ENCODE measurements at regions not wholly inside any gene's neighbourhood (a gene's known extent, or its start where the extent isn't known, plus 50 kb on each side); places are given as distances from the start of the nearest gene placed in this dataset.

DNA sequence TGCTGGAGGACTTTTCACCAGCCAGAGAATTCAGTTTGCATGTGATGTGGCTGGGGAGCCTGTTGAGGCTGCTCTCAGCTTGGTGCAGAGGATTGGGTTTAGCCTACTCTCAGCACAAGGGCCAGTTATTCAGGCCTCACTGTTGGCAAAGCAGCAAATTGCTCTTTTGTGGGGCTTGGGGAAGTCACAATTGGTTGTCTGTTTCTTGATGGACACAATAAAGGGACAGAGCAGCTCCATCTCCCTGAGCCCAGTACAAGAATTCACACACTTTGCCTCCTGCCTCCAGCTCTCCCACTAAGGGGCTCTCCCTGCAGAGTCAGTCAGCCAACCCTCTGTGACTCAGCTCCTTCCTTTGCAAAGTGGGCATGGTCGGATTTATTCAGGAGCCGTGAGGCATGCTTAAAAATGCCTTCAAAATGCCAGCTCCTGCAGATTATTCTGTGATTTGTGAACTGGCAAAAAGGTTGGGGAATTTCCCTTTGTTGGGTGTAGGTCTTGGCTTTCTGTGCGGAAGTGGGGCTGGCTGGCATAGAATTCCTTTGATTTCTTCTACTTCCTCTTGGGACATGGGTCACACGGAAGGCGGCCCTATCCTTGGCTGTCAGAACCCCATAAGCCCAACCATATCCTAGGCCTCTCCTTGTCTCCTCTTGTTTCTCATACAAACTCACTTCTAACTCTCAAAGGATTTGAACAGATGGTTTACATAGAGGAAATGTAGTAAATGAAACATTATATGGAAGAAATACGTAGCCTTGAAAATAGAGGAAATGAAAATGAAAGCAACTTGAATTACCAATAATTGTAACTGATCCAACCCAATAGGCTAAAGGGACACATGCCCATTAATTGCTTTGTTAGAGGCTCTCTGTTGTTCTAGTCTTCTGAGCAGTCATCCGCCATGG lies 118.7 kb upstream of the CD180 start:
- H4K20me1 ChIP-seq (ENCODE audit: control insufficient read depth, extremely low read depth, insufficient read depth, low read length): no peaks in the 10 kb centered on the region
- no peaks in the 10 kb centered on the region for H3K9me1 ChIP-seq (ENCODE audit: control insufficient read depth, extremely low read depth, insufficient read depth, low read length)
- H3K9ac ChIP-seq (ENCODE audit: control insufficient read depth, extremely low read depth, insufficient read depth, low read length): peak overlapping the region; percentile 34
- H3K4me3 ChIP-seq (ENCODE audit: control insufficient read depth in 2 of 3, extremely low read depth in 1 of 3, insufficient read depth in 2 of 3, low read depth in 1 of 3, low read length in 3 of 3): peak overlapping the region in 2 of 3 experiments; percentile 18 to 29
- FAIRE-seq (peak; percentile 92), DNase-seq (ENCODE audit: low read depth, low spot score) (no peak)
- dilution Hi-C loops (cut with MboI; ENCODE audit: extremely low pct_ligation_motif_present, low sequenced_read_pairs): no loop called here
- peaks cover 15% of the 10 kb centered on the region for H3K4me1 ChIP-seq (ENCODE audit: control insufficient read depth, extremely low read depth, insufficient read depth, low read length)
- H3K27me3 ChIP-seq (ENCODE audit: control insufficient read depth, extremely low read depth, insufficient read depth, low read length): no peaks in the 10 kb centered on the region
- H3K4me2 ChIP-seq (ENCODE audit: control insufficient read depth, extremely low read depth, insufficient read depth, low read depth, low read length): peak overlapping the region; percentile 73
- no peak for TF ChIP-seq EZH2 (IDR thresholded peaks at IDR 0.05; ENCODE audit: low read length)
- TF ChIP-seq, protein P1, sequence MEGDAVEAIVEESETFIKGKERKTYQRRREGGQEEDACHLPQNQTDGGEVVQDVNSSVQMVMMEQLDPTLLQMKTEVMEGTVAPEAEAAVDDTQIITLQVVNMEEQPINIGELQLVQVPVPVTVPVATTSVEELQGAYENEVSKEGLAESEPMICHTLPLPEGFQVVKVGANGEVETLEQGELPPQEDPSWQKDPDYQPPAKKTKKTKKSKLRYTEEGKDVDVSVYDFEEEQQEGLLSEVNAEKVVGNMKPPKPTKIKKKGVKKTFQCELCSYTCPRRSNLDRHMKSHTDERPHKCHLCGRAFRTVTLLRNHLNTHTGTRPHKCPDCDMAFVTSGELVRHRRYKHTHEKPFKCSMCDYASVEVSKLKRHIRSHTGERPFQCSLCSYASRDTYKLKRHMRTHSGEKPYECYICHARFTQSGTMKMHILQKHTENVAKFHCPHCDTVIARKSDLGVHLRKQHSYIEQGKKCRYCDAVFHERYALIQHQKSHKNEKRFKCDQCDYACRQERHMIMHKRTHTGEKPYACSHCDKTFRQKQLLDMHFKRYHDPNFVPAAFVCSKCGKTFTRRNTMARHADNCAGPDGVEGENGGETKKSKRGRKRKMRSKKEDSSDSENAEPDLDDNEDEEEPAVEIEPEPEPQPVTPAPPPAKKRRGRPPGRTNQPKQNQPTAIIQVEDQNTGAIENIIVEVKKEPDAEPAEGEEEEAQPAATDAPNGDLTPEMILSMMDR (optimal IDR thresholded peaks at IDR 0.05 in 1 of 3, IDR thresholded peaks at IDR 0.05 in 1 of 3, conservative IDR thresholded peaks at IDR 0.05 in 1 of 3; ENCODE audit: extremely low read depth in 1 of 3, insufficient read depth in 2 of 3, low read length in 3 of 3): peak in 1 of 3 experiments; percentile 29
- H3K36me3 ChIP-seq (ENCODE audit: control insufficient read depth in 2 of 2, extremely low read depth in 1 of 2, insufficient read depth in 2 of 2, low read length in 2 of 2): no peaks in the 10 kb centered on the region
- no peaks in the 10 kb centered on the region for H3K9me3 ChIP-seq (ENCODE audit: control insufficient read depth, low read depth, low read length)
- H3K27ac ChIP-seq (ENCODE audit: control insufficient read depth, insufficient read depth, low read length): peak overlapping the region; percentile 62
- no peaks in the 10 kb centered on the region for H3K79me2 ChIP-seq (ENCODE audit: control insufficient read depth, insufficient read depth, low read length)
- peak overlapping the region; percentile 83 for H2AFZ ChIP-seq (ENCODE audit: control insufficient read depth, low read length)

DNA sequence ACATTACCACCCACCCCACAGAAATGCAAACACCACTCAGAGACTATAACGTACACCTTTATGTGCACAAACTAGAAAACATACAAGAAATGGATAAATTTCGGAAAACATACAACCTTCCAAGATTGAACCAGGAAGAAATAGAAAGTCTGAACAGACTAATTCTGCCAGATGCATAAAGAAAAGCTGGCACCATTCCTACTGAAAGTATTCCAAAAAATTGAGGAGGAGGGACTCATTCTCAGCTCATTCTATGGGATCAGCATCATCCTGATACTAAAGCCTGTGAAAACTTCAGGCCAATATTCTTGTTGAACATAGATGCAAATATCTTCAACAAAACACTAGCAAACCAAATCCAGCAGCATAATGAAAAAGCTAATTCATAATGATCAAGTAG lies 115.1 kb upstream of the CD180 start:
- no peaks in the 10 kb centered on the region for H3K27me3 ChIP-seq (ENCODE audit: control insufficient read depth, extremely low read depth, insufficient read depth, low read length)
- no peak overlapping the region for H3K27ac ChIP-seq (ENCODE audit: control insufficient read depth, insufficient read depth, low read length)
- dilution Hi-C loops (cut with MboI; ENCODE audit: extremely low pct_ligation_motif_present, low sequenced_read_pairs): no loop called here
- H3K79me2 ChIP-seq (ENCODE audit: control insufficient read depth, insufficient read depth, low read length): no peaks in the 10 kb centered on the region
- H3K4me3 ChIP-seq (ENCODE audit: control insufficient read depth in 2 of 3, extremely low read depth in 1 of 3, insufficient read depth in 2 of 3, low read depth in 1 of 3, low read length in 3 of 3): no peak overlapping the region
- no peak overlapping the region for H2AFZ ChIP-seq (ENCODE audit: control insufficient read depth, low read length)
- no peak overlapping the region for H3K9ac ChIP-seq (ENCODE audit: control insufficient read depth, extremely low read depth, insufficient read depth, low read length)
- peaks cover 12% of the 10 kb centered on the region for H3K4me1 ChIP-seq (ENCODE audit: control insufficient read depth, extremely low read depth, insufficient read depth, low read length)
- TF ChIP-seq, protein P1 (optimal IDR thresholded peaks at IDR 0.05 in 1 of 3, IDR thresholded peaks at IDR 0.05 in 1 of 3, conservative IDR thresholded peaks at IDR 0.05 in 1 of 3; ENCODE audit: extremely low read depth in 1 of 3, insufficient read depth in 2 of 3, low read length in 3 of 3): no peak
- TF ChIP-seq EZH2 (IDR thresholded peaks at IDR 0.05; ENCODE audit: low read length): no peak
- FAIRE-seq: no peak
- no peaks in the 10 kb centered on the region for H3K9me1 ChIP-seq (ENCODE audit: control insufficient read depth, extremely low read depth, insufficient read depth, low read length)
- H3K9me3 ChIP-seq (ENCODE audit: control insufficient read depth, low read depth, low read length): no peaks in the 10 kb centered on the region
- no peaks in the 10 kb centered on the region for H4K20me1 ChIP-seq (ENCODE audit: control insufficient read depth, extremely low read depth, insufficient read depth, low read length)
- H3K36me3 ChIP-seq (ENCODE audit: control insufficient read depth in 2 of 2, extremely low read depth in 1 of 2, insufficient read depth in 2 of 2, low read length in 2 of 2): no peaks in the 10 kb centered on the region
- no peak overlapping the region for H3K4me2 ChIP-seq (ENCODE audit: control insufficient read depth, extremely low read depth, insufficient read depth, low read depth, low read length)
- DNase-seq (ENCODE audit: low read depth, low spot score): no peak
